K562 (cell line): ENCODE measurements at regions not wholly inside any gene's neighbourhood (a gene's known extent, or its start where the extent isn't known, plus 50 kb on each side); places are given as distances from the start of the nearest gene placed in this dataset.

Source experiments
- CSDE1 ChIP-seq, 2 experiments: fragments of 450-650 bp; IDR thresholded peaks; 2 replicates each; pipeline ENCODE4 v1.6.1; 2016; ENCODE audit warnings: mild to moderate bottlenecking in 1 of 2
- EGR1 ChIP-seq: fragments of 450-650 bp; conservative IDR thresholded peaks from 2 replicates; pipeline ENCODE4 v1.6.1; 2017; ENCODE audit warnings: mild to moderate bottlenecking
- JUNB ChIP-seq: fragments of 450-650 bp; formaldehyde crosslinking; conservative IDR thresholded peaks from 2 replicates; pipeline ENCODE4 v1.4.0; 2020; ENCODE audit warnings: mild to moderate bottlenecking
- ZBTB17 ChIP-seq: fragments of 450-650 bp; formaldehyde crosslinking; IDR thresholded peaks from 2 replicates; pipeline ENCODE4 v1.4.0; 2020; ENCODE audit warnings: mild to moderate bottlenecking
- ZNF785 ChIP-seq: fragments of 250-450 bp; sonication (Bioruptor Pico); IDR thresholded peaks from 2 replicates; pipeline ENCODE4 v1.4.0; 2020; ENCODE audit warnings: mild to moderate bottlenecking
- TF ChIP-seq, protein P1 (sequence below), 3 experiments: IDR thresholded peaks in 2 of 3; conservative IDR thresholded peaks in 1 of 3; 2 replicates each; pipeline ENCODE4 v1.5.1; 2011 to 2012; ENCODE audit warnings: low read length in 3 of 3, mild to moderate bottlenecking in 3 of 3, control low read depth in 2 of 3, improper control_type of control experiment in 1 of 3, inconsistent platforms in 1 of 3, low read depth in 1 of 3, mixed read lengths in 1 of 3, moderate library complexity in 1 of 3; ENCODE audit not compliant: insufficient read depth in 2 of 3
- TF ChIP-seq, protein P2 (sequence below): fragments of 450-650 bp; formaldehyde crosslinking; IDR thresholded peaks from 2 replicates; pipeline ENCODE4 v1.4.0; 2022; ENCODE audit warnings: mild to moderate bottlenecking, moderate library complexity

- TF ChIP-seq, protein P1, sequence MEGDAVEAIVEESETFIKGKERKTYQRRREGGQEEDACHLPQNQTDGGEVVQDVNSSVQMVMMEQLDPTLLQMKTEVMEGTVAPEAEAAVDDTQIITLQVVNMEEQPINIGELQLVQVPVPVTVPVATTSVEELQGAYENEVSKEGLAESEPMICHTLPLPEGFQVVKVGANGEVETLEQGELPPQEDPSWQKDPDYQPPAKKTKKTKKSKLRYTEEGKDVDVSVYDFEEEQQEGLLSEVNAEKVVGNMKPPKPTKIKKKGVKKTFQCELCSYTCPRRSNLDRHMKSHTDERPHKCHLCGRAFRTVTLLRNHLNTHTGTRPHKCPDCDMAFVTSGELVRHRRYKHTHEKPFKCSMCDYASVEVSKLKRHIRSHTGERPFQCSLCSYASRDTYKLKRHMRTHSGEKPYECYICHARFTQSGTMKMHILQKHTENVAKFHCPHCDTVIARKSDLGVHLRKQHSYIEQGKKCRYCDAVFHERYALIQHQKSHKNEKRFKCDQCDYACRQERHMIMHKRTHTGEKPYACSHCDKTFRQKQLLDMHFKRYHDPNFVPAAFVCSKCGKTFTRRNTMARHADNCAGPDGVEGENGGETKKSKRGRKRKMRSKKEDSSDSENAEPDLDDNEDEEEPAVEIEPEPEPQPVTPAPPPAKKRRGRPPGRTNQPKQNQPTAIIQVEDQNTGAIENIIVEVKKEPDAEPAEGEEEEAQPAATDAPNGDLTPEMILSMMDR (IDR thresholded peaks at IDR 0.05 in 2 of 3, conservative IDR thresholded peaks at IDR 0.05 in 1 of 3; ENCODE audit: insufficient read depth in 2 of 3, low read depth in 1 of 3, low read length in 3 of 3) = no peak
- TF ChIP-seq, protein P2, sequence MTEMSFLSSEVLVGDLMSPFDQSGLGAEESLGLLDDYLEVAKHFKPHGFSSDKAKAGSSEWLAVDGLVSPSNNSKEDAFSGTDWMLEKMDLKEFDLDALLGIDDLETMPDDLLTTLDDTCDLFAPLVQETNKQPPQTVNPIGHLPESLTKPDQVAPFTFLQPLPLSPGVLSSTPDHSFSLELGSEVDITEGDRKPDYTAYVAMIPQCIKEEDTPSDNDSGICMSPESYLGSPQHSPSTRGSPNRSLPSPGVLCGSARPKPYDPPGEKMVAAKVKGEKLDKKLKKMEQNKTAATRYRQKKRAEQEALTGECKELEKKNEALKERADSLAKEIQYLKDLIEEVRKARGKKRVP (CRISPR knock-in tag) = no peak
- TF ChIP-seq ZNF785 = no peak
- no peak for TF ChIP-seq ZBTB17 (CRISPR knock-in tag)
- TF ChIP-seq EGR1 = no peak
- no peak for TF ChIP-seq JUNB (CRISPR knock-in tag)
- no peak for TF ChIP-seq CSDE1 (IDR thresholded peaks at IDR 0.05)
Observed at GRCh38 chr15:94761574-94761973, 530.2 kb downstream of the MCTP2 start.
